PC-9 (cell line): ENCODE measurements at regions not wholly inside any gene's neighbourhood (a gene's known extent, or its start where the extent isn't known, plus 50 kb on each side); places are given as distances from the start of the nearest gene placed in this dataset.

Source experiments
- BruUV-seq: library from RNA; stranded (reverse); fragments of 400-500 nt; replicated peaks from 2 replicates; lab custom pipeline; 2021; lab: Mats Ljungman, UMichigan
- CTCF ChIA-PET: fragments of 300-600 bp; sonication (Branson Sonifier 250); formaldehyde crosslinking; loops from one replicate; lab custom pipeline; 2022; ENCODE audit warnings: antibody characterized with exemption; lab: Charles Lee
- POLR2A ChIA-PET: fragments of 300-600 bp; sonication (Branson Sonifier 250); formaldehyde crosslinking; loops from one replicate; lab custom pipeline; 2022; ENCODE audit warnings: antibody characterized with exemption; ENCODE audit not compliant: unreplicated experiment; lab: Charles Lee
- DNase-seq, 2 experiments: peaks; one replicate each; pipeline versions ENCODE4 v3.0.0 to v3.0.0-alpha.2; 2015 to 2022; ENCODE audit warnings: mixed read lengths in 1 of 2
- H2AFZ ChIP-seq: fragments of 200-600 bp; sonication (generic); 2 replicates; pipeline ENCODE4 v1.8.1; 2017; ENCODE audit warnings: antibody characterized with exemption
- H3F3A ChIP-seq: fragments of 200-600 bp; sonication (generic); 2 replicates; pipeline ENCODE4 v1.8.1; 2017; ENCODE audit warnings: antibody characterized with exemption, mild to moderate bottlenecking, low read depth; ENCODE audit not compliant: insufficient read depth
- H3K27ac ChIP-seq: fragments of 200-600 bp; sonication (generic); 2 replicates; pipeline ENCODE4 v1.6.1; 2016; ENCODE audit warnings: mixed run types
- H3K27me3 ChIP-seq: fragments of 200-600 bp; sonication (generic); 2 replicates; pipeline ENCODE4 v1.6.1; 2016; ENCODE audit warnings: low read depth, mixed run types; ENCODE audit not compliant: insufficient read depth
- H3K36me3 ChIP-seq: fragments of 200-600 bp; sonication (generic); 2 replicates; pipeline ENCODE4 v1.6.1; 2016; ENCODE audit warnings: low read depth, mixed run types
- H3K4me1 ChIP-seq: fragments of 200-600 bp; sonication (generic); replicated peaks from 2 replicates; pipeline ENCODE4 v1.6.1; 2016; ENCODE audit warnings: mixed run types; ENCODE audit not compliant: insufficient read depth
- H3K4me2 ChIP-seq: fragments of 200-600 bp; sonication (generic); 2 replicates; pipeline ENCODE4 v1.6.1; 2017; ENCODE audit warnings: mixed run types
- H3K4me3 ChIP-seq: fragments of 200-600 bp; sonication (generic); 2 replicates; pipeline ENCODE4 v1.6.1; 2016; ENCODE audit warnings: mixed run types
- H3K79me2 ChIP-seq: fragments of 200-600 bp; sonication (generic); 2 replicates; pipeline ENCODE4 v1.6.1; 2017; ENCODE audit warnings: low read depth, mixed run types
- H3K9me2 ChIP-seq: fragments of 200-600 bp; sonication (generic); 2 replicates; pipeline ENCODE4 v1.8.1; 2017; ENCODE audit warnings: mild to moderate bottlenecking; ENCODE audit not compliant: insufficient read depth
- H3K9me3 ChIP-seq: fragments of 200-600 bp; sonication (generic); 2 replicates; pipeline ENCODE4 v1.8.1; 2016; ENCODE audit warnings: low read depth; ENCODE audit not compliant: insufficient read depth
- H4K20me1 ChIP-seq: fragments of 200-600 bp; sonication (generic); 2 replicates; pipeline ENCODE4 v1.8.1; 2017; ENCODE audit not compliant: insufficient read depth
- EZH2 ChIP-seq: fragments of 200-600 bp; sonication (generic); IDR thresholded peaks from 2 replicates; pipeline ENCODE4 v1.8.0; 2017; ENCODE audit warnings: antibody characterized with exemption, low read depth
- intact Hi-C: fragments of 100-400 bp; cut with micrococcal nuclease; formaldehyde crosslinking; loops from one replicate; pipeline ENCODE4 v1.10.0; 2022; ENCODE audit not compliant: unreplicated experiment
- TF ChIP-seq, protein P1 (sequence below): fragments of 200-600 bp; sonication (generic); conservative IDR thresholded peaks from 2 replicates; pipeline ENCODE4 v1.6.1; 2017; ENCODE audit warnings: mixed run types, antibody characterized with exemption, mild to moderate bottlenecking, moderate library complexity

DNA sequence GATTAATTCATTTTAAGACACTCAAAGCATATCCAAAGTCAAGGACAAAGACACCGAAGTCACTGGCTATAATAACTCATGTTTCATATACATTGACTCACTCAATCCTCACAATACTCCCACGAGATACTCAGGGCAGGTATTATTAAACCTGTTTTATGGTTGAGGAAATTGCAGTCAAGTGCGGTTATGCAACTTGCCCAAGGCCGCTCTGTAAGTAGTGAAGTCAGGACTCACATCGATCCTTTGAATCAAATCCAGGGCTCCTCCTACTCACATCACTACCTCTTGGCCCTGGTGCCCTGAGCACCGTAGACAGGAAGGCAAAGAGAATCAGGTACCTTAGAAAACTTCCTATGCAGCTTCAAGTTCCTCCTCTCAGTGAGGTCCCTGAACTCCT, 87.8 kb upstream of the APC start:
- peak overlapping the region; percentile 70; the same call in 1 of the 2 replicates for H2AFZ ChIP-seq
- peak overlapping the region; percentile 33; the same call in 1 of the 2 replicates for H3K4me2 ChIP-seq
- no peak overlapping the region for H3K27ac ChIP-seq

DNA sequence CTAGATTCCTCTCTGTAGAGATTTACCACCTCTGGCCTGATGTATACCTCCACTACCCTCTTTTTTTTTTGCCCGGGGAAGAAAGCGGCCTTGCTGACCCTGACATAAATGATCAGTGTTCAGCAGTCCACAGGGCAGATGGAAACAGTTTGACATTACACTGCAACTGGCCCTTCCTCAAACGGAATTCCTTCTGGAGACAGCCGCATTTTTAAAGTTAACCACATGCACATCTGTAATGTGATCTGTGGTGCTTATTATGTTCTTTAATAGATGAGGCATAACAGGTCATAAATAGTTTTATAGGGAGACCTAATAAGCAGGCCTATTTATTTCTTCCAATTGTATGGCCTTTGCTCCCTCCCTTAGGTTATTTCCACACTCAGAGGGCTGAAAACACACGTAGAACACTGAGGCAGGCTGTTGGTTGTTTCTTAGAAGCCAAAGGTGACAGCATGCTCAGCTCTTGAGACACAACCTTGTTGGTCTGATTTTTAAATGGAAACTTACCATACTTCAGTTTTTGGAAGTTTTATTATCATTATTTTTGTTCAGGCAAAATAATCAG, 84.0 kb upstream of the APC start:
- TF ChIP-seq EZH2, result no peak
- TF ChIP-seq, protein P1, sequence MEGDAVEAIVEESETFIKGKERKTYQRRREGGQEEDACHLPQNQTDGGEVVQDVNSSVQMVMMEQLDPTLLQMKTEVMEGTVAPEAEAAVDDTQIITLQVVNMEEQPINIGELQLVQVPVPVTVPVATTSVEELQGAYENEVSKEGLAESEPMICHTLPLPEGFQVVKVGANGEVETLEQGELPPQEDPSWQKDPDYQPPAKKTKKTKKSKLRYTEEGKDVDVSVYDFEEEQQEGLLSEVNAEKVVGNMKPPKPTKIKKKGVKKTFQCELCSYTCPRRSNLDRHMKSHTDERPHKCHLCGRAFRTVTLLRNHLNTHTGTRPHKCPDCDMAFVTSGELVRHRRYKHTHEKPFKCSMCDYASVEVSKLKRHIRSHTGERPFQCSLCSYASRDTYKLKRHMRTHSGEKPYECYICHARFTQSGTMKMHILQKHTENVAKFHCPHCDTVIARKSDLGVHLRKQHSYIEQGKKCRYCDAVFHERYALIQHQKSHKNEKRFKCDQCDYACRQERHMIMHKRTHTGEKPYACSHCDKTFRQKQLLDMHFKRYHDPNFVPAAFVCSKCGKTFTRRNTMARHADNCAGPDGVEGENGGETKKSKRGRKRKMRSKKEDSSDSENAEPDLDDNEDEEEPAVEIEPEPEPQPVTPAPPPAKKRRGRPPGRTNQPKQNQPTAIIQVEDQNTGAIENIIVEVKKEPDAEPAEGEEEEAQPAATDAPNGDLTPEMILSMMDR, result no peak
- POLR2A ChIA-PET, result no interaction called here
- no peaks in the 10 kb centered on the region for H4K20me1 ChIP-seq
- H3K27me3 ChIP-seq, result no peaks in the 10 kb centered on the region
- no peaks in the 10 kb centered on the region for H3K36me3 ChIP-seq
- intact Hi-C loops, result no loop called here
- BruUV-seq, result no TSS peak
- H3K4me2 ChIP-seq, result no peak overlapping the region
- H3K27ac ChIP-seq, result no peak overlapping the region
- H3K9me2 ChIP-seq, result no peaks in the 10 kb centered on the region
- no peak overlapping the region for H3K4me3 ChIP-seq
- H3F3A ChIP-seq, result no peaks in the 10 kb centered on the region
- H2AFZ ChIP-seq, result no peak overlapping the region
- H3K9me3 ChIP-seq, result no peaks in the 10 kb centered on the region
- DNase-seq, result no peak
- CTCF ChIA-PET, result interaction anchor here (0.6 kb wide), 1 partner anchor 310 kb away, joined by 4 read pairs; no protein-coding TSS in a partner anchor
- H3K4me1 ChIP-seq, result no peaks in the 10 kb centered on the region
- H3K79me2 ChIP-seq, result no peaks in the 10 kb centered on the region

More for the DNA sequence above, 87.8 kb upstream of the APC start:
- BruUV-seq, result no TSS peak
- no peaks in the 10 kb centered on the region for H4K20me1 ChIP-seq
- H3K27me3 ChIP-seq, result no peaks in the 10 kb centered on the region
- H3K9me2 ChIP-seq, result no peaks in the 10 kb centered on the region
- ChIA-PET CTCF (no interaction called here), POLR2A (no interaction called here)
- no peaks in the 10 kb centered on the region for H3K4me1 ChIP-seq
- H3K9me3 ChIP-seq, result no peaks in the 10 kb centered on the region
- intact Hi-C loops, result no loop called here
- H3K4me3 ChIP-seq, result no peak overlapping the region
- no peaks in the 10 kb centered on the region for H3K36me3 ChIP-seq
- no peaks in the 10 kb centered on the region for H3K79me2 ChIP-seq
- peak in 1 of 2 experiments; percentile 80 for DNase-seq
- TF ChIP-seq EZH2, result no peak
- TF ChIP-seq, protein P1, result no peak
- no peaks in the 10 kb centered on the region for H3F3A ChIP-seq

DNA sequence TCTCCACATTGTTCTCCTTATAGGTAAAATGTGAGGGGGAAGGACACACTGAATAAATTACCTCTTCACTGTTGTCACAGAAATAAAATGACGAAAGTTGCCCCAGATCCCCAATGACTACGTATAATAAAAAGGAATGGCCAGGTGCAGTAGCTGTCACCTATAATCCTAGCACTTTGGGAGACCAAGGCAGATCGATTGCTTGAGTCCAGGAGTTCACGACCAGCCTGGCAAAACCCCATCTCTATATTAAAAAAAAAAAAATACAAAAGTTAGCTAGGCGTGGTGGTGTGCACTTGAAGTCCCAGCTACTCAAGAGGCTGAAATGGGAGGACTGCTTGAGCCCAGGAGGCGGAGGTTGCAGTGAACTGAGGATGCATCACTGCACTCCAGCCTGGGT, 82.2 kb upstream of the APC start:
- no peaks in the 10 kb centered on the region for H3K9me3 ChIP-seq
- no peaks in the 10 kb centered on the region for H3K36me3 ChIP-seq
- ChIA-PET CTCF (no interaction called here), POLR2A (no interaction called here)
- intact Hi-C loops, result no loop called here
- no peak overlapping the region for H3K4me3 ChIP-seq
- no peak overlapping the region for H3K27ac ChIP-seq
- H3K27me3 ChIP-seq, result no peaks in the 10 kb centered on the region
- H3K4me2 ChIP-seq, result no peak overlapping the region
- H3K4me1 ChIP-seq, result no peaks in the 10 kb centered on the region
- TF ChIP-seq, protein P1, result no peak
- no peak for TF ChIP-seq EZH2
- H2AFZ ChIP-seq, result no peak overlapping the region
- no peaks in the 10 kb centered on the region for H3F3A ChIP-seq
- BruUV-seq, result no TSS peak
- no peak for DNase-seq
- no peaks in the 10 kb centered on the region for H3K9me2 ChIP-seq
- H4K20me1 ChIP-seq, result no peaks in the 10 kb centered on the region
- no peaks in the 10 kb centered on the region for H3K79me2 ChIP-seq
